ENCODE measurements at regions not wholly inside any gene's neighbourhood (a gene's known extent, or its start where the extent isn't known, plus 50 kb on each side); places are given as distances from the start of the nearest gene placed in this dataset.

DNA sequence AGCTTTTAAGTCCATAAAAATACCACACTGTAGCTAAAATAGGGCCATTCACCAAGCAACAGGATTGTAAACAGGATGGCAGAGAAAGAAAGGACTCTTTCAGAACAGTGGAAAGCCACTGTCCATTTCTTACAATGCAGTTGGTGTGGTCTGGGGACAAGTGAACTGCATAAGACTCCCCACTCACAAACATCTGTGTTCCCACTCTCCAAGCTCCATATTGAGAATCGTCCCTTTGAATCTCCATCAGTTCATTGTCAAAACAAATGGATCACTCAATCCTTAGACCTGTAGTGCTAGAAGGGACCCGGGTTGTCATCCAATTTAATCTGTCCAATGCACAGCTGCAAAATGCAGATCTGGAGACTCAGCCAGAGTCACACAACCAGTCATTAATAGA is 347.4 kb upstream of the KLHL29 start:
- TF ChIP-seq, protein P1, sequence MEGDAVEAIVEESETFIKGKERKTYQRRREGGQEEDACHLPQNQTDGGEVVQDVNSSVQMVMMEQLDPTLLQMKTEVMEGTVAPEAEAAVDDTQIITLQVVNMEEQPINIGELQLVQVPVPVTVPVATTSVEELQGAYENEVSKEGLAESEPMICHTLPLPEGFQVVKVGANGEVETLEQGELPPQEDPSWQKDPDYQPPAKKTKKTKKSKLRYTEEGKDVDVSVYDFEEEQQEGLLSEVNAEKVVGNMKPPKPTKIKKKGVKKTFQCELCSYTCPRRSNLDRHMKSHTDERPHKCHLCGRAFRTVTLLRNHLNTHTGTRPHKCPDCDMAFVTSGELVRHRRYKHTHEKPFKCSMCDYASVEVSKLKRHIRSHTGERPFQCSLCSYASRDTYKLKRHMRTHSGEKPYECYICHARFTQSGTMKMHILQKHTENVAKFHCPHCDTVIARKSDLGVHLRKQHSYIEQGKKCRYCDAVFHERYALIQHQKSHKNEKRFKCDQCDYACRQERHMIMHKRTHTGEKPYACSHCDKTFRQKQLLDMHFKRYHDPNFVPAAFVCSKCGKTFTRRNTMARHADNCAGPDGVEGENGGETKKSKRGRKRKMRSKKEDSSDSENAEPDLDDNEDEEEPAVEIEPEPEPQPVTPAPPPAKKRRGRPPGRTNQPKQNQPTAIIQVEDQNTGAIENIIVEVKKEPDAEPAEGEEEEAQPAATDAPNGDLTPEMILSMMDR (IDR thresholded peaks at IDR 0.05): no peak
- TF ChIP-seq POLR2A (IDR thresholded peaks at IDR 0.05): no peak

Data from heart left ventricle (tissue), 13 donors.